ENCODE measurements at regions not wholly inside any gene's neighbourhood (a gene's known extent, or its start where the extent isn't known, plus 50 kb on each side); places are given as distances from the start of the nearest gene placed in this dataset.

- TF ChIP-seq CTCF (IDR thresholded peaks at IDR 0.05; ENCODE audit: low read depth, low read length) (no peak), POLR2A (IDR thresholded peaks at IDR 0.05; ENCODE audit: extremely low read depth, insufficient read length) (no peak)
Measured at GRCh38 chr4:186405957-186406356, 140.0 kb downstream of the F11 start.

Measured in NB4 (cell line).